ENCODE measurements at regions not wholly inside any gene's neighbourhood (a gene's known extent, or its start where the extent isn't known, plus 50 kb on each side); places are given as distances from the start of the nearest gene placed in this dataset.

- DNase-seq, result no peak
Observed at GRCh38 chr18:53798516-53798915, 426.0 kb downstream of the MBD2 start.

DNA sequence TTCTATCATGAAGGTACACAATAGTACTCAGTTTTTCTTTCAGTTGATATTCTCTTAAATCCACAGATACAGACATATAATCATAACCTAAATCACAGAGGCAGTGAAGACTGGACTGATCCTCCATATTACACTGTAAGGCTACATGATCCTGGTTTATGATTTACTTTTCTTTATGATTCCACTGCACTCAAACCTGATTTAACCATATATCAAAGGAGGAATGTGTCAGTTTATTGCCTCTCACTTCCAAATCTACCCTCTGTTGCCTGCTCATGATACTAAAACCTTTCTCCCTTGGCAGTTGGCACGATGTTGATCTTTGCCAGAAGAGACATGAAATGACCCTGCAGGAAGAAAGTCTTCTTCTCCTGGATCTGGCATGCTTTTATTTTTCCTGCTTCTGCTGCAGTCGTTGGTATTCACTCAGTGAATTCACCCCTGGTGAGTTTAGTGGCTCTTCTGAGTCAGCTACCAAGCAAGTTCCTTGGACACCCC lies 426.4 kb downstream of the MBD2 start:
- no peak for DNase-seq

DNA sequence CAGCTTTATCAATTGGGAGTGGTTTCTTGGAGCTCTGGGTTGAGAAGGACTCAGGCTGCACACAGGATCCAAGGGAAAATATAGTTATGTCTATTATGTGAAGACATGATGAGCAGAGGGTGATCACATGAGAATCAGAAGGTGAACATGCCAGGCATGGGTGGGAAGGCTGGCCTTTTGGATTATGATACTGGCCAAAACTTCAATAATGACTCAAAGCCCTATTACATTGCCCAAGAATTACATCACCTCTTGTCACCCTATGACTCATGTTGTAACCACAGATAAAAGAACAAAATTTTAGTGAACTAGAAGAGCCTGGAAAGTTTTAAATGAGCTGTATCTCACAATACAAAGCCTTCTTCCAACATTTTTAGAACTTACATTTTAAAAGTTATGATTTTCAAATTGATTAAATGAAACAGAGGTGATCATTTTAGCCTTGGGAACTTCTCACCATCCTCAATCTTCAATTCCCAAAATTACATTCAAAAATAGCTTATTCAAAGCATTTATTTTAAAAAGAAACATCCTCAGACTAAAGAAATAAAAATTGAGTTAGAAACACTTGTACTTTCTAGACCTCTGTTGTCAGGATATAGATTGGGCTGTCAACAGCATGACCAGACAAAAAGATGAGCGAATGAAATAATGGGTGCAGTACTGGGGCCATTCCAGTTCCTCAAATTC lies 428.3 kb downstream of the MBD2 start:
- DNase-seq, result no peak

- DNase-seq, result no peak
Observed at GRCh38 chr18:53795610-53796009, 428.9 kb downstream of the MBD2 start.

DNA sequence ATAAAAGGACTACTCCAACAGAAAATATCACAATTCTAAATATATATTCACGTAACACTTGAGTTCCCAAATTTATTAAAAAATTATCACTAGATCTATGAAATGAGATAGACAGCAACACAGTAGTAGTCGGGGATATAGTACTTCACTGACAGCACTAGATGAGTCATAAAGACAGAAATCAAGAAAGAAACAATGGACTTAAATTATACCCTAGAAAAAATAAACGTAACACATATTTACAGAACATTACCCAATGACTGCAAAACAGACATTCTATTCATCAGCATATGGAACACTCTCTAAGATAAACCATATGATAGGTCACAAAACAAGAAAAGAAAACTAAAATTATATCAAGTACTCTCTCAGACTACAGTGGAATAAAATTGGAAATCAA lies 429.4 kb downstream of the MBD2 start:
- no peak for DNase-seq

DNA sequence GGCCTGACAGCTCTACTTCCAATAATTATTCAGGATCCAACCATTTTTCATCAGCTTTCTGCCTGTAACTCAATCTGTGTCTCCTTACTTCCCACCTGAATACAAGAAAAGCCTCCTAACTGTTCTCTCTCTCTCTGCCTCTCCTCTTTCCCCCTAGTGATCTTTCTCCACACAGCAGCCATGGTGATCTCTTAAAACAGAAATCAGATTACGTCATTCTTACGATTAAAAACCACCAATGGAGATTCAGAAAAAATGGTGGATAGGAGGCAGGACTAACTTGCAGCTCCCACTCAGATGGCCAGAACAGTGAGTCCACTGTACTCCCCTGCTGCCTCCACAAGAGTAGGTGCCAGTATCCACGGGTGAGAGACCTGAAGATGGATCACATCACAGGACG lies 431.7 kb downstream of the MBD2 start:
- DNase-seq, result no peak

DNA sequence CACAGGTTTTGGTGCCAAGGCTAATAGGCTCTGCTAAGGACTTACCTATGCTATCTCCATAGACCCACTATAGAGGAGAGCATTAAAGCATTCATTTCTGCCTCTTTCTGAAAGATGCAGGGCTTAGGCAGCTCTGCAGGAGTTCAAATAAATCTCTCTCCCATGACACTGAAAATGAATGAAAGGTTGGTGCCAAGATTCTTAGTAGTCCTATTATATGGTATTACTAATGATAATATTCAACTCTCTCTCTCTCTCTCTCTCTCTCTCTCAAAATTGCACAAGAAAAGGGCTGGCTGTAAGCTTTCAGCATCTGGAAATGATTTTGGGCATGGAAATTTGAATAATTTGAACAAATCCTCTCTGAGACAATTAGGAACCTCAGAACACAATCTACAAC lies 433.7 kb downstream of the MBD2 start:
- no peak for DNase-seq

- DNase-seq, result no peak
Observed at GRCh38 chr18:53789376-53790247, 434.9 kb downstream of the MBD2 start.

DNA sequence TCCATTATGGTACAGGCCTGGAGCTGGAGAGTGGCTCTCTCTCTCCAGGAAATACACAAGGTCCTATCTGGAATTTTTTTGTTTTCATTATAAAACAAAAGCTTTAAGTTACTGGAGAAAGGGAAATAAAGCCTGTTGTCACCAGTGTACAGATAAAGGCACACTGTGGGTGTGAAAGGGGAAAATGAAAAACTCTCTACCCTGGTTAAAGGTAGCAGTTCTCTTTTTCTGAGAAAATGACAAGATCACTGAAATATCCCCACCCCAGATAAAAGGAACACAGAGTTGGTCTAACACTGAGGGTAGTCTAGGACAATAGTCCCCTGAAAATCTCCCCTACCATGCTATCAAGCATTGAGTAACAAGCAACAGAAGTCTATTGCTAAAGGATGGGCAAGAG lies 438.7 kb downstream of the MBD2 start:
- no peak for DNase-seq

GRCh38 chr18:53784253-53784652 lies 440.2 kb downstream of the MBD2 start:
- no peak for DNase-seq

DNA sequence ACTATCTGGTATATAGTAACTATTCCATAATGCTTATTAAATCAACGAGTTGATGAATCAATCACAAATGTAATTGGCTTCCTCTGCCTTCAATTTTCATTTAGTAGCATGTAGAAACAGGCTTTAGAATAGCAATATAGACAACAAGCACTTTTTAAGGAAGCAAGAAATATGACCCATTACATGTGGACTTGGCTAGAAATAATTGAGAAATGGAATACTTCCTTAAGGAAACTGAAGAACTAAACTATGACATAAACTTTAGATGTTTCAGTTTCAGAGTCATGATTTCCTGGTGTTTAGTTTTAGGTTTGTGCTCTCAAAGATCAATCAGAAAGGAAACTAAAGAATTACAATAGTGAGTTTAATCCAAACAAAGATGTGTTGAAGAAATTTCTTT lies 443.8 kb downstream of the MBD2 start:
- no peak for DNase-seq

DNA sequence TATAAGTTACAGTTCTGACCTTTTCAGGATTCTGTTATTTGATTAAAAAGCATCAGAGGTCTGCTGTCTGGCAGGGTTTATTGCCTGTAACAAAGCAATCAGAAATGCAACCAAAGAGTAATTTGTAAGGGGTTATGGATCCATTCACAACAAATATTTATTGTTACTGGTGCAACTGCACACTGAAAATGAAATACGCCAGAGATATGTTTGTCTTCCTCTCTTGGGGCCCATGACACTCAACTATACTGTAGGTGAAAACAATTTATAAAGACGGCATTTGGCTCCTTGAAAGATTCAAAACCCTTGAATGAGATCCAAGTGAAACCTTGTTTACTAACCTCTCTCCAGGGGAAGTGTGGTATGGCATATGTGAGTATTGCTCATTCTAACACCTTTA lies 452.2 kb downstream of the MBD2 start:
- no peak for DNase-seq

DNA sequence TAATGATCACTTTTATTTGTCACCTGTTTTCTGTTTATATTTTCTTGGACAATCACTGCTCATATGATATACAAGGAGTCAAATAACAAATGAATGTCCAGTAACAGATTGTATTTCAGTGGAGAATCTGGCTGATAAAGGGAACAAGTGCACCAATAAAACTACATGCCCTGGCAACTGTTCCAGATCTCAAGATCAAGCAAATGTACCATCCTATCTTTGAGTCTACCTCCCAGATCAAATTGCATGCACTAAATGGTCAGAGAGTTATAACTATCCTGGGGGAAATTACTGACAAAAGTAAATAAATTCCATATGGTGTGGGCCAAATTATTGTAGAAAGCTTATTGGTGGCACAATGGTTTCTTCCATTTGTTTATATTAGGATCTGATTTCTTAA lies 452.8 kb downstream of the MBD2 start:
- DNase-seq, result no peak

DNA sequence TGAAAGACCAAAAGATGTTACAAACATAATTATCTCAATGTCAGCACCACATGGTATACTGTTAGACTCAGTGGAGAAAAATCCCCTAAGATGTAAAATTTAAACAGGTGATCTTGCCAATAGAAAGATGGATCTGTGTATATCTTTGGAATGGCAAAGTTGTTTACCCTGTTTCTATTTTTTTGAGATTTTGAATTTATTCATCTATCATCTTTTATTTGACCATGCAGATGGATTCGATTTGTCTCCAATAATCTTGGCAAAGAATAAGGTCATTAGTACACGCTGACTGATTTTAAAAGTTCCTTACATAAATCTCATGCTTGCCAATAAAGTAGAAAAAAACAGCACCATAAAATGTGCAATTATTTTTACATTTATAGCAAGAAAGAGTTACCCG lies 459.3 kb downstream of the MBD2 start:
- DNase-seq, result no peak

DNA sequence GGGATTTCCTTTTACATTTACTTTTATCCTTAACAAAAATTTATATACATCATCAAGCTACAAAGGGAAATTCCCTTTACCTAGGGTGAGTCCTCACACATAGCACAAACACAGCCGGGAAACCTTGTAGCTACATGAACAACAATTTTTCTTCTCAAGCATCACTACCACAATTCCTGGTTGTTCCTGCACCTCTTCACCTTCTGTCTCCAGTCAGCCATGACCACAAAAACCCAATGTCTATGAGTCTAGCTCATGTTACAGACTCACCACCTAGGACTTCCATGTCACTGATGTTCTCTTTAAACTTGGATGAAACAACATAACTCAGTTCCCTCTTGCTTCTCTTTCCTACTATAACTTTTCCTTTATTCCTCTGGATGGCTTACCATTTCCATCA lies 460.4 kb downstream of the MBD2 start:
- no peak for DNase-seq

GRCh38 chr18:53757328-53757727 lies 467.1 kb downstream of the MBD2 start:
- no peak for DNase-seq

GRCh38 chr18:53756610-53756972 lies 467.9 kb downstream of the MBD2 start:
- no peak for DNase-seq

DNA sequence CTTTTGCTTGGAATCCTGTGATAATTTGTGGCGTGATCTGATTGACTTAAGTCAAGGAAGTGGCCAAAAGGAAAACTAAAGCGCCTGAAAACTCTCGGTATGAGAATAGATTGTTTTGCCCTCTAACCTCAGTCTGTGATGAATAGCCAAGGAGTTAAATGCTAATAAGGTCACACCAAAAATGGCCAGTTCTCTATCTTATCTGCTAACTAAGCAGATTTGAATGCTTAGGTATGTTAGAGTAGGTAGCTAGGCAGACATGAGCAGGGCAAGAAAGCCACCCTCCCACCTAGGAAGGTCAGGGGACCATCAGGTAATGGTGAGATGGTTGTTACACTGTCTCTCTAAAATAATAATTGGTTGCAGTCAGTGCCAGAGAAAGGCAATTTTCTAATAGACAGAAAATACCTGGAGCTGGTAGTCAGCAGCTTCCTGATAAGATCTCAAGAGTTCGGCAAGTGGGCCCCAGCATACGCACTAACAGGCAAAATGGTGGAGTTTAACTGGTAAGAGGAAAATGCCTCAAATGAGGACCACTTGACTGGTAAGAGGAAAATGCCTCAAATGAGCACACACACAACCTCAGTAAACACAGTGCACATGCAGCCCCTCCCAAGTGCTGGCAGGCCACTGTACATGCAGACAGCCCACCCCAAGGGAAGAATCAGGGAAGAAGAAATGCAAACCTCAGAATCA lies 468.4 kb downstream of the MBD2 start:
- no peak for DNase-seq

- DNase-seq, result no peak
Observed at GRCh38 chr18:53754154-53754553, 470.3 kb downstream of the MBD2 start.

GRCh38 chr18:53753601-53754000 lies 470.9 kb downstream of the MBD2 start:
- DNase-seq, result no peak

- no peak for DNase-seq
Observed at GRCh38 chr18:53752781-53753367, 471.6 kb downstream of the MBD2 start.

GRCh38 chr18:53749766-53750165 lies 474.7 kb downstream of the MBD2 start:
- no peak for DNase-seq

- no peak for DNase-seq
Observed at GRCh38 chr18:53747663-53748160, 476.8 kb downstream of the MBD2 start.
